ENCODE measurements at regions not wholly inside any gene's neighbourhood (a gene's known extent, or its start where the extent isn't known, plus 50 kb on each side); places are given as distances from the start of the nearest gene placed in this dataset.

GRCh38 chr20:37643400-37643799, 50.4 kb upstream of the CTNNBL1 start:
- no peak for DNase-seq (ENCODE audit: low read depth in 2 of 2)

GRCh38 chr20:37642246-37642645, 51.6 kb upstream of the CTNNBL1 start:
- DNase-seq (ENCODE audit: low read depth in 2 of 2) = no peak

DNA sequence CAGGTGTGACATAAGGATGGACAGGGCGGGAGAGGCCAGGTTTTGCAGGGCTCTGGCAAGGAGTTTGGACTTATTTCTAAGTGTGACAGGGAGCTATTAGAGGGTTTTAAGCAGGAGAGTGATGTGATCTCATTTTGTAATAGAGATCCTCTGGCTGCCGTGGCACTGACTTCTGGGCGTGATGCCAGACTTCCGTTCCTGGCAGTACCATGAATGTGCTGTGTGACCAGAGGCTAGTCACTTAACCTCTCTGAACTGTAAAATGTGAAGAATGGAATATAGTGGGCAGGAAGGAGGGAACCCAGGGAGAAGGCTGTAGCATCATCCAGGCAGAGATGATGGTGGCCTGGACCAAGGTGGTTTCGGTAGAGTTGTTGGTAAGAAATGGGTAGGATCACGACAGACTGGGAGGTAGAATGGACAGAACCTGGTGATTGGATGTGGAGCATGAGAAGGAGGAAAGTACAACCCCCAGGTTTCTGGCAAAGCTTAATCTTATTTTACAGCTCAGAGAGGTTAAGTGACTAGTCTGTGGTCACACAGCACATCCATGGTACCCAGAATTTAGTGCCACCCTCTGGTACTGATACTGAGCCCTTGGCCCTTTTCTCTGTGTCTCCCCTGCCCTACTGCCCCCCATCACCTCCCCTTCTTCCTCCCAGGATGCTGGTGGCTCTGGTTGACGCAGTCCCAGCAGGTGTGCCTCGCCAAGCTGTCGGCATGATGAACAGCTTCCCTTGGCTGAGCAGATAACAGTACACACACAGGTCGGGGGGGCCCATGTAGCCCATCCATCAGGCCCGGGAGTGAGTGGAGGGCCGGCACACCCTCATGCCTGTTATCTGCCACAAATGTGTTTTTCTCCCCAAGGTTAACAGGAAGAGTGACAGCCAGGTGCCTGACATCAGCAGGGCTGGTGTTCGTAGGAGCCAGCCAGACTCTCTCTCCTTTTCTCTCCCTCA, 52.9 kb upstream of the CTNNBL1 start:
- no peak for DNase-seq (ENCODE audit: low read depth in 2 of 2)

DNA sequence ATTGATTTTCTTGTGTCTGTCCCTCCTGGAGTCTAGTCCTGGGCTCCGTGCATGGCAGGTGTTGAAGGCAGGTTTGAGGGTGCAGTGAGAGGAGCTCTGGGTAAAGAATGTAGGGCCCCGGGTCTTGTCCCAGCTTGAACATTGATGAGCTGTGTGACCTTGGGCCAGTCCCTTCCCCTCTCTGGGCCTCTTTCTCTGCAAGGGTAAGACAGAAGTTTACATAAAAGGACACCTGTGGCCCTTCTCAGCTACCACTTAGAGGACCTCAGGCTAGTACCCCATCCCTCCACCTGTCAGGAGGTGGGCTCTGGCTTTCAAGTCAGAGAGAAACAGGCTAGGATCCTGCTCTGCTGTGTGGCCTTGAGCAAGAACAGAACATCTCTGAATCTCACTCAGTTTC, 55.3 kb upstream of the CTNNBL1 start:
- no peak for DNase-seq (ENCODE audit: low read depth in 2 of 2)

- no peak for DNase-seq (ENCODE audit: low read depth in 2 of 2)
Measured at GRCh38 chr20:37636977-37637376, 56.9 kb upstream of the CTNNBL1 start.

- no peak for DNase-seq (ENCODE audit: low read depth in 2 of 2)
Measured at GRCh38 chr20:37636212-37636975, 57.4 kb upstream of the CTNNBL1 start.

DNA sequence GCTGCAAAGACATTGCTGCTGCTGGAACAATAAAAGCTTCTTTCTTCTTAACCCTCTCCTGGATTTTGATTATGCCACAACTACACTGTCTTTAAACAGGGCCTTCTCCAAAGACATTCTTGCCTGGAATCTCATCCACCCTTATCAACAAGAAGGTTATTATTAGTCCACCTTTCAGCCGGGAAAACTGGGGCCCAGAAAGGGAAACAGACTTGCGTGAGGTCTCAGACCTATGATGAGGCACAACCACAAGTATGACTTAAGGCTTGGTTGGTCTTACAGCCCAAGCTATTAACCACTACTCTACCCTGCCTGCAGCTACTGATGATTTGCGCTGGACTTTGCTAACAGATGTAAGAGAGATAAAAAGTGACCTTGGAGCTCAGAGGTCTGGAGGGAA, 62.8 kb upstream of the CTNNBL1 start:
- DNase-seq (ENCODE audit: low read depth in 2 of 2) = no peak

GRCh38 chr20:37630166-37630565, 63.7 kb upstream of the CTNNBL1 start:
- no peak for DNase-seq (ENCODE audit: low read depth in 2 of 2)

DNA sequence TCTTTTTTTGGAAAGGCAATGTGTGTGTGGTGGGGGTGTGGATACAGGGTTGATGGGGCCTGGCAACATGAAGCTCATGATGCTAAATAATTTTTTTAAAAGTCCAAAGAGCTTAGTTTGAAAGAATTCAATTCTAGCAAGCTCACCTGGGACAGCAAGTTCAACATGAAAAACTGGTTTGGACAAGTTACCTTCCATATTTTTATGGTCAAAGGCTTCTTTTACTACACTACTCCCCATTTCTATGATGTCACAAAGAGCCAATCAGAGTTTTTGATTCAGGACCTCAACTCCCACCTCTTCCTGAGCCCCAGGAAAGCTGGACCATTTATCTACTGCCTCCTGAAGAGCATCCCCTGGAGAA, 66.1 kb upstream of the CTNNBL1 start:
- DNase-seq (ENCODE audit: low read depth in 2 of 2) = no peak

DNA sequence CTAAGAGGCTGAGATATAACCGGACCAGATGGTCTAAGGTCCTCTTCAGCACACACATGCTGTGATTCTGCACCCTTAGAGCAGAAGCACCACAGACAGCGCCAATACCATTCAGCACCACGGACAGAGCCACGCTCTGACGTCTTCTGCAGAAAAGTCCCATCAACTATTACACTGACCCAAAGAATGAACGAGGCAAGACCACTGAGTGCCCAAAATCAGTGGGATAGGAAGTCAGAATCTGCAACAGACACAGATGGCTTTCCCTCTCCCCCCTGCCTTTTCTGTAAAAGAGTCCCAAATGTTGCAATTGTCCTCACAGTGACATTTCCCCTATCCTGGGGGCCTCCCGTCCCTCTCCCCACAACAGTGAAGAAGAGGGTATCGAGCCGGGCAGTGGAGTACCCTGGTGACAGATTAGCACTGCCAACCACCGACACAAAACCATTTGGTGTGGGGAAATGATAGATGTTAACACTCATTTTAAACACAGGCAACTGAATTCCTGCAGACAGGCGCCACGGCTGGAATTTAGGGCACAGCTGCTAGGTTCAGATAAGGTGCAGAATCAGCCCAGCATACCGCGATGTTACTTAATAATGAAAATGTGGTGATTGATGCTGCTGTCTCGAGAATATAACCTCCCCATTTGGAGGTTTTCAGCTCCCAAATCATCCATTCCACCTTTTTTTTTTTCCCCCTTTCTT, 66.6 kb upstream of the CTNNBL1 start:
- no peak for DNase-seq (ENCODE audit: low read depth in 2 of 2)

DNA sequence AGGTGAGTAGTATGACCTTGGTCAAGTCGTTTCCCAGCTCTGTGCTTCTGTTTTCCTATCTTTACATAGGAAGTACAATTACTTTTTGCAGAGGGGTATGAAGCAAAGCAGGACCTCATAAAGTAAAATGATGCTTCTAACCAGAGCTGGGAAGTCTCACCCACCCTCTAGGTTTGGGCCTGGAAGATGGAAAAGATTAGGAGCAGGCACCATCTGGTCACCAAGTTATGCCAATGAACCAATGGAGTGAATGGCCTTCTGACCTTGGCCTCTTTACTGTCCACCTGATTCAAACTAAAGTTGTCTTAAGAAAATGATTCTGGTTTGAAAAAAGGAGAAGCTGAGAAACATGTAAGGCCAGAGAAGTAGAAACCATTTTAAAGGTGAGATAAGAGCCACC, 68.9 kb upstream of the CTNNBL1 start:
- DNase-seq (ENCODE audit: low read depth in 2 of 2) = no peak

- DNase-seq (ENCODE audit: low read depth in 2 of 2) = no peak
Measured at GRCh38 chr20:37622728-37623127, 71.1 kb upstream of the CTNNBL1 start.

DNA sequence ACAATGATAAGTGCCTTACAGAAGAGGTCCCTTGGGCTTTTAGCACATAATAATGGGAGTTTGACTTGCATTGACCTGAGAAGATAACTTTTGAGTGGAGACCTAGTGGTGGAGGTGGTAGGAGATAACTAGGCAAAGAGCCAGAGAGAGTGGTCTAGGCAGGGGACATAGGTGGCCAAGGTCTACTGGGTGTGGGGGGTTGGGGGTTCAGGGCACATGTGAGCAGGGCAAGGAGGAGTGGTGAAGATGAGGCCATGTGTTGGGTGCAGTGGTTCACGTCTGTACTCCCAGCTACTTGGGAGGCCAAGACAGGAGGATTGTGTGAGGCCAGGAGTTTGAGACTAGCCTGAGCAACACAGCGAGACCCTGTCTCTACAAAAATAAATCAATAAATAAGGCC, 74.3 kb upstream of the CTNNBL1 start:
- DNase-seq (ENCODE audit: low read depth in 2 of 2) = no peak

DNA sequence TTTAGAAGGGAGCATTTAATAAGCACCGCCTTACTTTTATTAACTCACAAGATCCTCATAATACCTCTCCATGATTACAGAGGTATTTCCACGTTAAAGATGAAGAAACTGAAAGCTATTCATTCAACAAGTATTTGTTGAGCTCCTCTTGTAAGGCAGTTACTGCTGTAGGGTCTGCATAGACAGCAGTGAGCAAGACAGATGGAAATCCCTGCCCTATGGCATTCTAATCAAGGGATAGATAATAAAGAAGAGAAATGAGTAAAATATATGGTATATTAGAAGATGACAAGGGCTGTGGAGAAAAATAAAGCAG, 77.8 kb upstream of the CTNNBL1 start:
- no peak for DNase-seq (ENCODE audit: low read depth in 2 of 2)

DNA sequence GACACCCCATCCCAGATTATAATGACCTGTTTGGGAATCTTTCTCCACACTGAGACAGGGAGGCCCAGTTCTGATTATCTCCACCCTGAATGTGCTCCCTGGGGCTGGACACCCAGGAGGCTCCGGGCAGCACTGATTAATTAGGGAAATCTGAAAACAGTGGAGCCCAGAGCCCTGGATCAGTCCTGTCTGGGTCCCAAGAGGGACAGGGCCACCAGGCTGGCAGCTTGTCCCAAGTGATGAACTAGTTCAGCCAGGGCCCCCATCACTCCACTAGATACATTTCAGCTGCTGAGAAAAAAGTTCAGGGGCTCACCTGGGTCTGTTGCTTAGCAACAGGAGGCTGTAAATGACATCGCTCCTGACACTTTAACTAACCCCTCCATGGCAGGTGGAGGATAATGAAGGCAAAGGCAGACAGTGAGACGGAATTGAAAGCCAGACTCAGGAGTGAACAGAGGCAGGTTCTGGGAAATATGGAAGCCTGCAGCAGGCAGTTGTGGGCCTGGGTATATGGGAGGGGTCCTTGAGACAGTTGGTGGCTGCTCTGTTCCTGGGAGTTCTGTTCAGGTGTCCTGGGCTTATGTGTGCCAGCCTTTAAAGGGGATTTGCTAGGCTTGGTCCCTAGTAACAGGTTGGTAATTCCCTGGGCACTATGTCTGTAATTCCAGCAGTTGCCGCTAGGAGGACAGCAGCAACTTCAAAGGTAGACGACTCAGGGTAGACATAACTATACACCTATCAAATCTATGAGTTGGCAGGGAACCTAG, 78.3 kb upstream of the CTNNBL1 start:
- DNase-seq (ENCODE audit: low read depth in 2 of 2) = peak; percentile 8 to 31

GRCh38 chr20:37611852-37612251, 82.0 kb upstream of the CTNNBL1 start:
- DNase-seq (ENCODE audit: low read depth in 2 of 2) = no peak

DNA sequence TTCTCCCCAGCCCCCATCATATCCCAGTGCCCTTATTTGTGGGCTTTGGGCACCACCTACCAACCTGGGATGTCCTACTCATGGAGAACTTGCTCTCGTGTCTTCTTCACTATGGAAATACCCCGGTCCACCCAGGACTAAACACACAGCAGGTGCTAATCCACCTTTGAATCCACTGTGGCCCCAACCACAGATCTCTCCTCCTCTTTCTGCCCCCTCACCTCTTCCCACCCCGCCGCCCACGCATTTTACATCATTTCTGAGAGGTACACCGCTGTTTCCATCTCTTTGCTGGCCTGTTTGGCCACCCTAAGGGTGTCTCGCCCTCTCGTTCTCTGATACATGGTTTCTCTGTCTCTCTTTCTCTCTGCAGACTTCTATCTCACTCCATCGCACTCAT, 82.5 kb upstream of the CTNNBL1 start:
- DNase-seq (ENCODE audit: low read depth in 2 of 2) = no peak

DNA sequence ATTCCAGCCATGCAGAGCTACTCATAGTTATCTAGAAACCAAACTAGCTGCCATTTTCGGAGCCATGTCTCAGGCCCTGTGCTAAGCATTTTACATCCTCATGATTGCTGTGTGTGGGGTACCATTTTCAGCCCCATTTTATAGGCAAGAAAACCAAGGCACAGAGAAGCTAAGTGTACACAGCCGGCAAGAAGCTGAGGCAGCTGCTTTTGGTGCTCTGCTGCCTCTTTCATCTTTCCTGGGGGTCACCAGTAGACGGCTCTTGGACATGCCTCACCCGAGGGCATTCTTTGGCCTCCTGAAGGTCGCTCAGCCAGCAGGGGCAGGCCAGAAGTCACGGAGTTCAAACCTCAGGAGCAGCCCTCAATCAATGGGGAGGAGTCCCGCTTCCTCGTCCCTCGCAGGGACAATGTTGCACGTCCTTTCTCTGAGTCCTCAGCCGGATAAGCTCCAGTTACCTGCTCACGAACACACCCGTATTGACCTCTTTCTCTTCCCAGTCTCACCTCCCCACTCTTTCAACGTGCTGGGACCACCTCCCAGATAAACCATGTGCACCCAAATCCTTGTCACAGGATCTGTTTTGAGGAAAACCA, 82.6 kb upstream of the BLCAP start:
- DNase-seq (ENCODE audit: low read depth in 2 of 2) = no peak

DNA sequence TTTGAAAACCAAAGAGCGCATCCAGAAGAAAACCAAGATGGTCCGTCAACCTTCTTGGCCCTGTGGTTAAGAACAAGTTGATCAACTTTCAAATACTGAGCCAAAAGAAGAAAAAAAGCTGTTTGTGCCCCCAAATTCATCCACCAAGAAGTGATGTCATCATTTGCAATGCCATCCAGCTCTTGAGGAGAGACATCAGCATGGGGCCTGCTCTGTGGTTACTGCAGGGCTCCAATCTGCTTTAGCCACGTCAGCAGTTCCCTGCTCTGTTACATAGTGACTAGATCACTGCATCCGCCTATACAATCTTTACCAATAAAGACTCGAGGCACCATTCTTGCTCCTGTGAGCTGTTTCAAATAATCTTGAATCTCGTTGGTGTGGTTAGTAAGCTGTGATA, 75.0 kb upstream of the BLCAP start:
- no peak for DNase-seq (ENCODE audit: low read depth in 2 of 2)

- no peak for DNase-seq (ENCODE audit: low read depth in 2 of 2)
Measured at GRCh38 chr20:37600486-37600885, 72.8 kb upstream of the BLCAP start.

GRCh38 chr20:37598575-37599342, 71.1 kb upstream of the BLCAP start:
- no peak for DNase-seq (ENCODE audit: low read depth in 2 of 2)

Measured in stimulated activated CD8-positive, alpha-beta memory T cell treated with anti-CD3 and anti-CD28 coated beads, Interleukin-7, amount 100 ng/mL, for 1 hour (primary cell).